T-helper 17 cell (primary cell): ENCODE measurements at regions not wholly inside any gene's neighbourhood (a gene's known extent, or its start where the extent isn't known, plus 50 kb on each side); places are given as distances from the start of the nearest gene placed in this dataset.
"Not testable (repeated sequence)": the region's sequence is repeated elsewhere in the genome, so short reads cannot be mapped to it uniquely, and the experiment has no call there.

Experiments used
- ATAC-seq: fragments of 150-1000 bp; cut with Tn5 transposase; 2 replicates; pipeline ENCODE4 v1.10.0; 2021; ENCODE audit warnings: mild to moderate bottlenecking, moderate library complexity
- DNase-seq, 3 donors: peaks; one replicate each; pipeline versions ENCODE4 v3.0.0 to v3.0.0-alpha.2; 2020 to 2021
- H3K9me3 ChIP-seq: one replicate; pipeline ENCODE4 v1.7.0; 2013; ENCODE audit warnings: low read length, mild to moderate bottlenecking; ENCODE audit not compliant: control insufficient read depth, poor library complexity, severe bottlenecking
- H3K27ac Mint-ChIP-seq: one replicate; pipeline ENCODE4 v1.8.0; 2022; ENCODE audit warnings: mild to moderate bottlenecking, moderate library complexity, mixed read lengths
- H3K27me3 Mint-ChIP-seq: one replicate; pipeline ENCODE4 v1.8.0; 2022; ENCODE audit warnings: mixed read lengths
- H3K36me3 Mint-ChIP-seq: one replicate; pipeline ENCODE4 v1.8.0; 2022; ENCODE audit warnings: low read depth, mixed read lengths
- H3K4me1 Mint-ChIP-seq: one replicate; pipeline ENCODE4 v1.8.0; 2022; ENCODE audit warnings: mild to moderate bottlenecking, mixed read lengths
- H3K4me3 Mint-ChIP-seq: one replicate; pipeline ENCODE4 v1.8.0; 2022; ENCODE audit warnings: mild to moderate bottlenecking, moderate library complexity, mixed read lengths

- Mint-ChIP-seq H3K27me3 (no peaks in the 10 kb centered on the region), H3K27ac (no peak overlapping the region), H3K4me3 (no peak overlapping the region), H3K4me1 (no peaks in the 10 kb centered on the region), H3K36me3 (no peaks in the 10 kb centered on the region)
- DNase-seq (no peak), ATAC-seq (no peak)
- H3K9me3 ChIP-seq = no peaks in the 10 kb centered on the region
These were observed 759.7 kb upstream of the RGS18 start for GRCh38 chr1:191398551-191398950.

DNA sequence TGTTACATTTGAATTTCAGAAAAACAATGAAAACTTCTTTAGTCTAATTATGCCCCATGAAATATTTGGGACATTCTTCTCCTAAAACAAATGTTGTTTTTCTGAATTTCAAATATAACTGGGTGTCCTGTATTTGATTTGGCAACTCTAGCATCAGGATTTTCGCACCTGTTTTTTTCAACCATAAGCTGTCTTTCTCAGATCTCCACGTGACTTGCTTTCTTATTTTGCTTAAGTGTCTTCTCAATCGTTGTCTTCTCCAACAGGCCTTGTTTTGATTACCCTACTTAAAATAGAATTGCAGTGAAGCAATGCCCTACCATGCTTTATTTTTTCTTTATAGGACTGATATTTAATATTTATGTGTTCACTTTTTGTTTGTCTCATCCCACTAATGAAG is 752.8 kb upstream of the RGS18 start:
- DNase-seq (no peak), ATAC-seq (no peak)
- Mint-ChIP-seq H3K27ac (no peak overlapping the region), H3K4me1 (no peaks in the 10 kb centered on the region), H3K36me3 (no peaks in the 10 kb centered on the region), H3K4me3 (no peak overlapping the region), H3K27me3 (no peaks in the 10 kb centered on the region)
- H3K9me3 ChIP-seq = no peaks in the 10 kb centered on the region

GRCh38 chr1:191414981-191415640 is 743.2 kb upstream of the RGS18 start:
- Mint-ChIP-seq H3K4me1 (no peaks in the 10 kb centered on the region), H3K27me3 (no peaks in the 10 kb centered on the region), H3K4me3 (no peak overlapping the region), H3K27ac (no peak overlapping the region), H3K36me3 (no peaks in the 10 kb centered on the region)
- no peak for ATAC-seq
- no peaks in the 10 kb centered on the region for H3K9me3 ChIP-seq
- no peak for DNase-seq

- no peak overlapping the region for H3K4me3 Mint-ChIP-seq
- H3K27me3 Mint-ChIP-seq = no peaks in the 10 kb centered on the region
- H3K36me3 Mint-ChIP-seq = no peaks in the 10 kb centered on the region
- H3K4me1 Mint-ChIP-seq = no peaks in the 10 kb centered on the region
- no peak overlapping the region for H3K27ac Mint-ChIP-seq
- ATAC-seq (no peak), DNase-seq (no peak)
- H3K9me3 ChIP-seq = no peaks in the 10 kb centered on the region
These were observed 738.4 kb upstream of the RGS18 start for GRCh38 chr1:191419842-191420241.

- Mint-ChIP-seq H3K27me3 (no peaks in the 10 kb centered on the region), H3K36me3 (no peaks in the 10 kb centered on the region), H3K4me1 (no peaks in the 10 kb centered on the region), H3K27ac (no peak overlapping the region), H3K4me3 (no peak overlapping the region)
- DNase-seq = no peak
- peaks cover 4% of the 10 kb centered on the region for H3K9me3 ChIP-seq
- no peak for ATAC-seq
These were observed 730.7 kb upstream of the RGS18 start for GRCh38 chr1:191427593-191427992.

DNA sequence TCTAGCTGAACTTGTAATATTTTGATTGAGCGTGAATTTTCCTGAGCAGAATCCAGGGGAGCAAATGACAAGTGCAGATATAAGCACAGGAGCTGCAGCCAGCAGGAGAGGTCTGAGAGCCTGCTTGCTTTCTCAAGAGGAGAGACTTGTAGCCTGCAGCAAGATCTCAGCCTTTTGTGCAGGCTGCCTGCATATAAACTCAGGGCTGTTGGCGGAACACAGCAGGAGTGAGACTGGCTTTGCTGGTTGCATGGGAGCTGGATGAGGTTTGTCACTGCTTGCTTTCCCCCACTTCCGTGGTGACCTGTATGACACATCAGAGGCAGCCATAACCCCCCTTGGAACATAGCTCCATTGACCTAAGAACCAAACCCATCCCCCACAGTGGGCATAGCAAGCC is 725.4 kb upstream of the RGS18 start:
- H3K27me3 Mint-ChIP-seq = no peaks in the 10 kb centered on the region
- H3K27ac Mint-ChIP-seq = no peak overlapping the region
- H3K9me3 ChIP-seq = peaks cover 4% of the 10 kb centered on the region
- no peak overlapping the region for H3K4me3 Mint-ChIP-seq
- no peaks in the 10 kb centered on the region for H3K4me1 Mint-ChIP-seq
- no peak for DNase-seq
- no peak for ATAC-seq
- H3K36me3 Mint-ChIP-seq = no peaks in the 10 kb centered on the region

- no peak overlapping the region for H3K27ac Mint-ChIP-seq
- no peaks in the 10 kb centered on the region for H3K27me3 Mint-ChIP-seq
- no peak overlapping the region for H3K4me3 Mint-ChIP-seq
These were observed 719.3 kb upstream of the RGS18 start for GRCh38 chr1:191438979-191439378.

GRCh38 chr1:191448279-191448678 is 710.0 kb upstream of the RGS18 start:
- not testable (repeated sequence) for H3K36me3 Mint-ChIP-seq, H3K4me3 Mint-ChIP-seq, H3K9me3 ChIP-seq, H3K4me1 Mint-ChIP-seq, H3K27ac Mint-ChIP-seq, DNase-seq, ATAC-seq, H3K27me3 Mint-ChIP-seq

More at GRCh38 chr1:191438979-191439378, 719.3 kb upstream of the RGS18 start:
- DNase-seq (no peak), ATAC-seq (no peak)
- Mint-ChIP-seq H3K36me3 (no peaks in the 10 kb centered on the region), H3K4me1 (no peaks in the 10 kb centered on the region)
- no peaks in the 10 kb centered on the region for H3K9me3 ChIP-seq

DNA sequence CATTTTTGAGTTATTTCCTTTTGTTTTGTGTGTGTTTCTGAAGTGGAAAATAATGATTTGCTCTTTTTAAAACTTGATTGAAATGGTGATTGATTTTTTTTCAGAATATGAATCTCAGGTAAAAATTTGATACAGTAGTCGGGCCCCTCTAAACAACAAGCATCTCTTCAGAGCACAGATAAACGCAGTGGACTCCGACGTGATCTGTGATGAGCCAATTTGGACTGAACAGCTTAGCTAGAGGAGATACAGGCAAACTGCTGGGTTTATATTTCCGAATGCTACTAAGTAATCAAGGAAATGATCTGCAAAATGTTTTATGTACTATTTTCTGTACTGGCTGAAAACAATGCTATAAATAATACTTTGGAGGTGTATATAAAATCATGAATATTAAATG is 705.7 kb upstream of the RGS18 start:
- no peak overlapping the region for H3K27ac Mint-ChIP-seq
- no peak for ATAC-seq
- no peaks in the 10 kb centered on the region for H3K36me3 Mint-ChIP-seq
- H3K27me3 Mint-ChIP-seq = no peaks in the 10 kb centered on the region
- no peaks in the 10 kb centered on the region for H3K4me1 Mint-ChIP-seq
- H3K9me3 ChIP-seq = no peaks in the 10 kb centered on the region
- H3K4me3 Mint-ChIP-seq = no peak overlapping the region
- DNase-seq = no peak

DNA sequence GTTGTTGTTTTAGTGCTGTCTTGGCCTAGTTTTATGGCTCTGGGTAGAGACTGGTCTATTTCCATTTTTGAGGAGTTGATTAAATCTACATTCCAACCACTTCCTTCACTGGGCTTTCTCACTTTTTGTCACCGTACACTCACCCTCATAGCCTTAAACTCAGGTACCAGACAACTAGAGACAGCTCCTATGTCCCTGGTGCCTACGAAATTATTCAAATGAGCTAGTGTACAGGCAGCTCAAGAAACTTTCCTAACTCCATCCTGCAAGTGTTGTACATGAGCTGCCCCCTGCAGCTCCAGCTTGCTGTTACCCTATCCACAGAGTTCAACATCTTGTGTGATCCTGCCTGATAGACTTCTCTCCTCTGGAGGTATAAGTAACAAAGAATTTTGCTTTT is 704.8 kb upstream of the RGS18 start:
- H3K4me1 Mint-ChIP-seq = no peaks in the 10 kb centered on the region

DNA sequence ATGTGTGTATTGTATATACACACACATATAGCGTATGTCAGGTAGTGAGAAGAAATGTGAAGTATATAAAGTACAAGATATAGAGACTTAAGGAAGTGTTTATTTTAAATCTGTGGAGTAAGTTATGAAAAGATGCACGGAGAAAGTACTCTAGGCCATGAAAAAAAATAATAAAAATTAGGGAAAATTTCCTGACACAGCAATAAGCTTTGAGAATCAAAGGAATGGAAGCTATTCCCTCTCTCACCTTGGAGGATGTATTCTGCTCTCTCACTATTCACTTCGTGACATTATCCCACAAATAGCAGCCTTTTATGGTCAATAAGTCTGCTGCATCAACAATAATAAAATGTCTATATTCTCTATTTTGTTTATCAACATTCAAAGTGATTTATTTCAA is 700.4 kb upstream of the RGS18 start:
- no peak overlapping the region for H3K27ac Mint-ChIP-seq
- H3K9me3 ChIP-seq = no peaks in the 10 kb centered on the region
- no peak for ATAC-seq
- no peaks in the 10 kb centered on the region for H3K27me3 Mint-ChIP-seq
- DNase-seq = no peak
- H3K4me3 Mint-ChIP-seq = no peak overlapping the region
- no peaks in the 10 kb centered on the region for H3K36me3 Mint-ChIP-seq
- no peaks in the 10 kb centered on the region for H3K4me1 Mint-ChIP-seq

More for the DNA sequence above, 704.8 kb upstream of the RGS18 start:
- ATAC-seq (no peak), DNase-seq (no peak)
- no peak overlapping the region for H3K4me3 Mint-ChIP-seq
- no peaks in the 10 kb centered on the region for H3K36me3 Mint-ChIP-seq
- no peaks in the 10 kb centered on the region for H3K27me3 Mint-ChIP-seq
- H3K27ac Mint-ChIP-seq = no peak overlapping the region
- no peaks in the 10 kb centered on the region for H3K9me3 ChIP-seq

GRCh38 chr1:191460234-191460633 is 698.0 kb upstream of the RGS18 start:
- Mint-ChIP-seq H3K27ac (no peak overlapping the region), H3K27me3 (no peaks in the 10 kb centered on the region), H3K4me3 (no peak overlapping the region), H3K4me1 (no peaks in the 10 kb centered on the region), H3K36me3 (no peaks in the 10 kb centered on the region)
- DNase-seq (no peak), ATAC-seq (no peak)
- H3K9me3 ChIP-seq = no peaks in the 10 kb centered on the region

GRCh38 chr1:191483988-191484387 is 674.3 kb upstream of the RGS18 start:
- no peaks in the 10 kb centered on the region for H3K27me3 Mint-ChIP-seq
- H3K9me3 ChIP-seq = no peaks in the 10 kb centered on the region
- no peaks in the 10 kb centered on the region for H3K4me1 Mint-ChIP-seq
- H3K27ac Mint-ChIP-seq = no peak overlapping the region
- H3K36me3 Mint-ChIP-seq = no peaks in the 10 kb centered on the region
- DNase-seq (no peak), ATAC-seq (no peak)
- no peak overlapping the region for H3K4me3 Mint-ChIP-seq

DNA sequence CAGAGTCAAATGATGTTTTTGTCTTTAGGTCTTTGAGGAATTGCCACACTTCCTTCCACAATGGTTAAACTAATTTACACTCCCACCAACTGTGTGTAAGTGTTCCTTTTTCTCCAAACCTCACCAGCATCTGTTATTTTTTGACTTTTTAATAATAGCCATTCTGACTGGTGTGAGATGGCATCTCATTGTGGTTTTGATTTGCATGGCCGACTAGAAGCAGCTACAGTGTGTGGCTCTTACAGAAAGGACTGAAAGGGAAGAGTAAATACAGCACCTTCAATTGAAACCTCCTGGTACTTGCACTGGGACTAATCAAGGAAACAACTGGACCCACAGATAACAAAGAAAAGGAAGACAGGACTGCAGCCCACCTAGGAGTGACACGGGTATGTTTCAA is 668.0 kb upstream of the RGS18 start:
- H3K27me3 Mint-ChIP-seq = no peaks in the 10 kb centered on the region
- DNase-seq = no peak
- no peaks in the 10 kb centered on the region for H3K36me3 Mint-ChIP-seq
- no peak overlapping the region for H3K27ac Mint-ChIP-seq
- H3K4me3 Mint-ChIP-seq = no peak overlapping the region
- H3K9me3 ChIP-seq = no peaks in the 10 kb centered on the region
- no peaks in the 10 kb centered on the region for H3K4me1 Mint-ChIP-seq
- no peak for ATAC-seq
